ENCODE measurements at regions not wholly inside any gene's neighbourhood (a gene's known extent, or its start where the extent isn't known, plus 50 kb on each side); places are given as distances from the start of the nearest gene placed in this dataset.

DNA sequence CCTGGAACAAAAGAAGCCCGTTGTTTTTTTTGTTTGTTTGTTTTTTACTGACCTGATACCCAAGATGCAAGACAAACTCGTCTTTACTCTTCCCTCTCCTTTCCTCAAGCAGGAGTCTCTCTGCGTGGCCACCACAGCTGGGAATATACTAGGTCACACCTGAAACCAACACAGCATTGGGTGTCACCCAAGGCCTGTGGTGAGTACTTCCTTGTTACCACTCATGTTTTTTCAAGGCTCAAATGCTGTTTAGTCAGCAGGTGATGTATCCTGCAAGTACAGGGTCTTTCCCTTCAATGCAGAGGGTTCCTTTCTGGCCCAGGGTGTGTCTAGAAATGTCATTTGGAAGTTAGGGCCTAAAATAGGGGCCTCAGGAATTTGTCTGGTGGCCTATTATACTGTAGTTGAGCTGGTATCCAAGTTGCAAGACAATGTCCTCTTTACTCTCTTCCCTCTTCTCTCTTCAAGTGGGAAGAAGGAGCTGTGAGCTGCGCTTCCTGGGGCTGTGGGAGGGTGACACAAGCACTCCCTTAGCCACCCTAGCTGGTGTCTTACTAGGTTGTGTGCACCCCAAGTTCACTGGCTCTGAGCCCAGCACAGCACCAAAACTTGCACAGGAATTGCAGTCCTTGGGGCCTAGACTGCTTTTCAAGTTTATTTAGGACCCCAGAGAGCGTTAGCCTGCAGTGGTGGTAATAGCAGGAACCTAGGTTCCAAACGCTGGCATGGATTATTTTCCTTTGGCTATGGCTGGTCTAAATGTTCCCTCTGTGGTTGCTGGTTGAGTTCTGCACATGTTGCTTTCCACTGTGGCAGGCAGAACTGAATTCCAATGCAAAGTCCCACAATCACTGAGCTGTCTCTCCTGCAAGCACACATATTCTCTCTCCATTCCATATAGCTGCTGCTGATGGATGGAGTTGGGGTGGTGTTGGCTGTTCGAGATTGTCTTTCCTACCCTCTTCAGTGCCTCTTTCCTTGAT is 91.4 kb upstream of the LYPLAL1 start:
- 94% methylated on average over 7 of the region's 7 CpGs; no CpG with 5 or more reads in 1 of the 2 experiments for WGBS, 2 experiments (ENCODE audit: extremely low coverage in 1 of 2, insufficient coverage in 1 of 2, insufficient read length in 1 of 2, insufficient replicate concordance in 2 of 2, low coverage in 1 of 2, low lambda C conversion rate in 2 of 2, missing lambda C conversion rate in 1 of 2)

More for the DNA sequence above, 91.4 kb upstream of the LYPLAL1 start:
- H4K8ac ChIP-seq (ENCODE audit: extremely low read depth, insufficient read depth, low read length) = peak overlapping the region; percentile 35; the same call in 1 of the 2 replicates
- FAIRE-seq (no peak), DNase-seq (ENCODE audit: low read depth in 1 of 2, low spot score in 2 of 2) (no peak)
- no peak overlapping the region for H2AK5ac ChIP-seq (ENCODE audit: low read depth, low read length)
- H2BK20ac ChIP-seq (ENCODE audit: low read length) = no peak overlapping the region
- H2BK12ac ChIP-seq (ENCODE audit: low read depth, low read length) = no peak overlapping the region
- no peaks in the 10 kb centered on the region for H3K27me3 ChIP-seq (replicated peaks in 1 of 4; ENCODE audit: control insufficient read depth in 3 of 4, extremely low read depth in 1 of 4, insufficient read depth in 3 of 4, low read length in 3 of 4)
- H2BK5ac ChIP-seq (ENCODE audit: low read depth, low read length) = no peak overlapping the region
- H3K79me1 ChIP-seq (ENCODE audit: low read depth, low read length) = no peaks in the 10 kb centered on the region
- no peaks in the 10 kb centered on the region for H3K9me3 ChIP-seq (ENCODE audit: insufficient read depth in 2 of 2, low read depth in 1 of 2, low read length in 1 of 2)
- H3K4me2 ChIP-seq (ENCODE audit: insufficient read depth in 1 of 2, low read depth in 2 of 2, low read length in 2 of 2) = no peak overlapping the region
- H4K5ac ChIP-seq (ENCODE audit: insufficient read length, low read depth, low read length) = no peak overlapping the region
- H3K27ac ChIP-seq (ENCODE audit: low read depth, low read length) = no peak overlapping the region
- H3K56ac ChIP-seq (replicated peaks; ENCODE audit: insufficient read length, low read depth, low read length) = no peak overlapping the region
- H2AFZ ChIP-seq (ENCODE audit: low read length) = peak overlapping the region; percentile 29; the same call in 1 of the 2 replicates
- no peak overlapping the region for H2BK15ac ChIP-seq (ENCODE audit: low read length)
- no peaks in the 10 kb centered on the region for H4K20me1 ChIP-seq (replicated peaks in 1 of 2; ENCODE audit: control insufficient read depth in 1 of 2, insufficient read depth in 2 of 2, low read length in 2 of 2)
- H3K36me3 ChIP-seq (ENCODE audit: control insufficient read depth in 2 of 4, insufficient read depth in 4 of 4, low read length in 3 of 4) = no peaks in the 10 kb centered on the region
- no peaks in the 10 kb centered on the region for H3K4me1 ChIP-seq (replicated peaks in 1 of 4; ENCODE audit: control insufficient read depth in 3 of 4, insufficient read depth in 4 of 4, low read length in 3 of 4)
- no peak overlapping the region for H3K4me3 ChIP-seq (ENCODE audit: extremely low read depth in 1 of 4, insufficient read depth in 2 of 4, low read depth in 3 of 4, low read length in 4 of 4)
- no peak overlapping the region for H3K14ac ChIP-seq (ENCODE audit: insufficient read length)
- H4K91ac ChIP-seq (replicated peaks; ENCODE audit: insufficient read length, low read length) = no peak overlapping the region
- H2BK120ac ChIP-seq (replicated peaks; ENCODE audit: low read depth, low read length) = no peak overlapping the region
- no peaks in the 10 kb centered on the region for H3K23me2 ChIP-seq (ENCODE audit: low read depth, low read length)
- no peak overlapping the region for H3K4ac ChIP-seq (replicated peaks; ENCODE audit: insufficient read length, low read depth, low read length)
- H3K23ac ChIP-seq (ENCODE audit: insufficient read length) = no peak overlapping the region
- CTCF ChIA-PET (ENCODE audit: partially characterized antibody) = interaction anchor here (0.6 to 6.1 kb wide), 4 partner anchors 15 to 736 kb away, joined by 3 to 29 read pairs (median 3); no protein-coding TSS in a partner anchor
- POLR2A ChIA-PET (ENCODE audit: partially characterized antibody) = interaction anchor here (0.7 kb wide), 1 partner anchor 92 kb away, joined by 4 read pairs; no protein-coding TSS in a partner anchor
- H3K9ac ChIP-seq (replicated peaks in 1 of 4; ENCODE audit: extremely low read depth in 1 of 4, low read depth in 3 of 4, low read length in 3 of 4) = no peak overlapping the region
- no peaks in the 10 kb centered on the region for H3K79me2 ChIP-seq (ENCODE audit: control insufficient read depth in 1 of 2, insufficient read depth in 2 of 2, low read length in 2 of 2)
- H3K18ac ChIP-seq (ENCODE audit: extremely low read depth, low read length) = no peak overlapping the region
- no peak for TF ChIP-seq BCL11A (IDR thresholded peaks at IDR 0.05; ENCODE audit: low read depth in 2 of 2, low read length in 2 of 2)
- TF ChIP-seq NANOG (IDR thresholded peaks at IDR 0.05; ENCODE audit: insufficient read depth, low read depth, low read length, poor library complexity, severe bottlenecking) = no peak
- TF ChIP-seq SIX5 (IDR thresholded peaks at IDR 0.05; ENCODE audit: low read depth, low read length) = no peak
- TF ChIP-seq RFX5 (IDR thresholded peaks at IDR 0.05; ENCODE audit: borderline replicate concordance, low read depth, low read length) = no peak
- TF ChIP-seq, protein P1, sequence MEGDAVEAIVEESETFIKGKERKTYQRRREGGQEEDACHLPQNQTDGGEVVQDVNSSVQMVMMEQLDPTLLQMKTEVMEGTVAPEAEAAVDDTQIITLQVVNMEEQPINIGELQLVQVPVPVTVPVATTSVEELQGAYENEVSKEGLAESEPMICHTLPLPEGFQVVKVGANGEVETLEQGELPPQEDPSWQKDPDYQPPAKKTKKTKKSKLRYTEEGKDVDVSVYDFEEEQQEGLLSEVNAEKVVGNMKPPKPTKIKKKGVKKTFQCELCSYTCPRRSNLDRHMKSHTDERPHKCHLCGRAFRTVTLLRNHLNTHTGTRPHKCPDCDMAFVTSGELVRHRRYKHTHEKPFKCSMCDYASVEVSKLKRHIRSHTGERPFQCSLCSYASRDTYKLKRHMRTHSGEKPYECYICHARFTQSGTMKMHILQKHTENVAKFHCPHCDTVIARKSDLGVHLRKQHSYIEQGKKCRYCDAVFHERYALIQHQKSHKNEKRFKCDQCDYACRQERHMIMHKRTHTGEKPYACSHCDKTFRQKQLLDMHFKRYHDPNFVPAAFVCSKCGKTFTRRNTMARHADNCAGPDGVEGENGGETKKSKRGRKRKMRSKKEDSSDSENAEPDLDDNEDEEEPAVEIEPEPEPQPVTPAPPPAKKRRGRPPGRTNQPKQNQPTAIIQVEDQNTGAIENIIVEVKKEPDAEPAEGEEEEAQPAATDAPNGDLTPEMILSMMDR (IDR thresholded peaks at IDR 0.05; ENCODE audit: control extremely low read depth in 1 of 3, insufficient read depth in 1 of 3, low read depth in 1 of 3, low read length in 3 of 3) = no peak
- no peak for TF ChIP-seq GTF2F1 (IDR thresholded peaks at IDR 0.05; ENCODE audit: borderline replicate concordance, low read depth, low read length)
